Right atrium auricular region (tissue), 2 donors: ENCODE measurements at regions not wholly inside any gene's neighbourhood (a gene's known extent, or its start where the extent isn't known, plus 50 kb on each side); places are given as distances from the start of the nearest gene placed in this dataset.

ENCODE experiments used
- DNase-seq: peaks from one replicate; pipeline ENCODE4 v3.0.0-alpha.2; 2019; ENCODE audit warnings: low spot score
- H3K27ac ChIP-seq, 2 donors: fragments of 200-600 bp; sonication (generic); 1 replicate in 1 of 2; 2 replicates in 1 of 2; pipeline ENCODE4 v1.5.1; 2016 to 2019
- H3K27me3 ChIP-seq, 2 donors: fragments of 200-600 bp; sonication (generic); one replicate each; pipeline versions ENCODE4 v1.5.1 to v1.6.0; 2017 to 2019
- H3K36me3 ChIP-seq: fragments of 200-600 bp; sonication (generic); one replicate; pipeline ENCODE4 v1.5.1; 2016
- H3K4me1 ChIP-seq, 2 donors: fragments of 200-600 bp; sonication (generic); one replicate each; pipeline versions ENCODE4 v1.5.1 to v1.6.0; 2017 to 2019
- H3K4me3 ChIP-seq, 2 donors: fragments of 200-600 bp; sonication (generic); 1 replicate in 1 of 2; 2 replicates in 1 of 2; pipeline ENCODE4 v1.5.1; 2017 to 2019; ENCODE audit warnings: mild to moderate bottlenecking in 1 of 2, moderate library complexity in 1 of 2
- H3K9me3 ChIP-seq, 2 donors: fragments of 200-600 bp; sonication (generic); one replicate each; pipeline ENCODE4 v1.5.1; 2019
- TF ChIP-seq, protein P1 (sequence below), 2 donors: fragments of 200-600 bp; sonication (generic); IDR thresholded peaks; one replicate each; pipeline ENCODE4 v1.5.1; 2019; ENCODE audit warnings: antibody characterized with exemption in 2 of 2

DNA sequence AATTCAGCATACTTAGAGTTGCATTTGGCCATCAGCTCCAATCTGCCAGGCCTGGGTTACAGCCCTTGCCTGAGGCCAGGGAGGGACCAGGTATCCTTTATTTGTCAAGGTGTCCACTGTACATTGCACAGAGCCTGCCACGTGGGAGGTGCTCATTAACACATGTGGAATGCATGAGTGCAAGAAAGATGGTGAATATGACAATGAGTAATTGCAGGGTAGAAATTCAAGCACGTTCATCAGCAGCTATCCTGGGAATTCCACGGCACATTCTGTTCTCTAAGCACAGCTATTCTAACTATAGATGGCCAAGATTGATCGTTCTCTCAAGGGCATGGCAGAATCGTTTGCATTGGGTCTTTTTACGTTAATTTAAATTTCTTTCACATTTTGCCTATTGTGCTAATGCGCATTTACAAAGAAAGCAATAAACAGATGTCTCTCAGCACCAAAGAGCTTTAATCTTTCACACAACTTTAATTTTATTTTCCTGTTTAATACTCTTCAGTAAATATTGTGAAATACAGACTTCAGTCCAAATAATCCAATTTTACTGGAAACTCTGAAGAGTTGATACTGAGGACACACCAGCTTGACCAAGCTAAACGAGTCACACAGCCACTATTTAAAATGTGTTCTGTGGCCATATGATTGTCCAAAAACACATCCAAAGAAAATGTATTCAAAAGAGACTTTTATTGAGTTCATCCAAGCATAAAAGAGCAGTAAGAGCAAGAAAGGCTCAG is 1025.7 kb upstream of the TMEM132C start:
- H3K27ac ChIP-seq: no peak overlapping the region
- TF ChIP-seq, protein P1, sequence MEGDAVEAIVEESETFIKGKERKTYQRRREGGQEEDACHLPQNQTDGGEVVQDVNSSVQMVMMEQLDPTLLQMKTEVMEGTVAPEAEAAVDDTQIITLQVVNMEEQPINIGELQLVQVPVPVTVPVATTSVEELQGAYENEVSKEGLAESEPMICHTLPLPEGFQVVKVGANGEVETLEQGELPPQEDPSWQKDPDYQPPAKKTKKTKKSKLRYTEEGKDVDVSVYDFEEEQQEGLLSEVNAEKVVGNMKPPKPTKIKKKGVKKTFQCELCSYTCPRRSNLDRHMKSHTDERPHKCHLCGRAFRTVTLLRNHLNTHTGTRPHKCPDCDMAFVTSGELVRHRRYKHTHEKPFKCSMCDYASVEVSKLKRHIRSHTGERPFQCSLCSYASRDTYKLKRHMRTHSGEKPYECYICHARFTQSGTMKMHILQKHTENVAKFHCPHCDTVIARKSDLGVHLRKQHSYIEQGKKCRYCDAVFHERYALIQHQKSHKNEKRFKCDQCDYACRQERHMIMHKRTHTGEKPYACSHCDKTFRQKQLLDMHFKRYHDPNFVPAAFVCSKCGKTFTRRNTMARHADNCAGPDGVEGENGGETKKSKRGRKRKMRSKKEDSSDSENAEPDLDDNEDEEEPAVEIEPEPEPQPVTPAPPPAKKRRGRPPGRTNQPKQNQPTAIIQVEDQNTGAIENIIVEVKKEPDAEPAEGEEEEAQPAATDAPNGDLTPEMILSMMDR (IDR thresholded peaks at IDR 0.05): no peak
- no peaks in the 10 kb centered on the region for H3K9me3 ChIP-seq
- H3K36me3 ChIP-seq: no peaks in the 10 kb centered on the region
- no peak overlapping the region for H3K4me3 ChIP-seq
- no peaks in the 10 kb centered on the region for H3K4me1 ChIP-seq
- no peaks in the 10 kb centered on the region for H3K27me3 ChIP-seq
- no peak for DNase-seq

- no peak for DNase-seq
Measured at GRCh38 chr12:127245009-127245408, 1022.0 kb upstream of the TMEM132C start.

GRCh38 chr12:127245437-127245836 is 1021.5 kb upstream of the TMEM132C start:
- Histone ChIP-seq H3K36me3 (no peaks in the 10 kb centered on the region), H3K27ac (no peak overlapping the region), H3K4me1 (no peaks in the 10 kb centered on the region), H3K4me3 (no peak overlapping the region), H3K9me3 (no peaks in the 10 kb centered on the region), H3K27me3 (no peaks in the 10 kb centered on the region)
- TF ChIP-seq, protein P1 (IDR thresholded peaks at IDR 0.05): no peak
- no peak for DNase-seq

More at GRCh38 chr12:127245009-127245408, 1022.0 kb upstream of the TMEM132C start:
- Histone ChIP-seq H3K36me3 (no peaks in the 10 kb centered on the region), H3K27ac (no peak overlapping the region), H3K4me3 (no peak overlapping the region), H3K9me3 (no peaks in the 10 kb centered on the region), H3K27me3 (no peaks in the 10 kb centered on the region), H3K4me1 (no peaks in the 10 kb centered on the region)
- TF ChIP-seq, protein P1 (IDR thresholded peaks at IDR 0.05): no peak

DNA sequence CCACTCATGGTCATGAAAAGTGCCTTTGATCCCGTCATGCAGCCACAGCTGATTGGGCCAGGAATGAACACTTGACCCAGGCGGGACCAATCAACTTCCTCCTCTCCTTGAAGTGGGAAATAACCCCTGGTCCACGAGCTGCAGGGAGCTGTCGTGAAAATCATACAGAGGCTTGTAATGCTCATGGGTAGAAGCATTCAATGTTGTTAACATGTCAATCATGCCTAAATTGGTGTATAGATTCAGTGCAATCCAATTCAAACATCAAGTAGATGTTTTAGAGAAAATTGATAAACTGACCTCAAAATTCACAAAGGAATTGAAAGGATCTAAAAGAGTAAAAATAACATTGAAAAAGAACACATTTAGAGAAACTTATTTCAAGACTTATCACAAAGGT is 1019.0 kb upstream of the TMEM132C start:
- H3K27ac ChIP-seq: no peak overlapping the region
- TF ChIP-seq, protein P1 (IDR thresholded peaks at IDR 0.05): no peak
- DNase-seq: no peak
- no peaks in the 10 kb centered on the region for H3K27me3 ChIP-seq
- H3K36me3 ChIP-seq: no peaks in the 10 kb centered on the region
- H3K4me1 ChIP-seq: no peaks in the 10 kb centered on the region
- no peaks in the 10 kb centered on the region for H3K9me3 ChIP-seq
- no peak overlapping the region for H3K4me3 ChIP-seq

GRCh38 chr12:127249428-127249827 is 1017.5 kb upstream of the TMEM132C start:
- H3K4me1 ChIP-seq: no peaks in the 10 kb centered on the region
- TF ChIP-seq, protein P1 (IDR thresholded peaks at IDR 0.05): no peak
- DNase-seq: no peak
- no peak overlapping the region for H3K27ac ChIP-seq
- H3K9me3 ChIP-seq: no peaks in the 10 kb centered on the region
- no peak overlapping the region for H3K4me3 ChIP-seq
- no peaks in the 10 kb centered on the region for H3K27me3 ChIP-seq
- no peaks in the 10 kb centered on the region for H3K36me3 ChIP-seq
